Heart right ventricle (tissue), 16 donors: ENCODE measurements at regions not wholly inside any gene's neighbourhood (a gene's known extent, or its start where the extent isn't known, plus 50 kb on each side); places are given as distances from the start of the nearest gene placed in this dataset.

ENCODE experiments used
- ATAC-seq, 8 donors: fragments of 200-7000 bp; cut with Tn5 transposase; one replicate each; pipeline ENCODE4 v1.9.1; 2020; ENCODE audit warnings: mild to moderate bottlenecking in 8 of 8, moderate library complexity in 8 of 8, moderate number of reproducible peaks in 1 of 8
- DNase-seq, 2 donors: peaks; one replicate each; pipeline ENCODE4 v3.0.0-alpha.2; 2020
- H3K27ac ChIP-seq, 10 donors: fragments of 200-600 bp; sonication (generic) in 2 of 10; one replicate each; pipeline versions ENCODE4 v1.5.0 to v1.8.0; 2020 to 2022; ENCODE audit warnings: mild to moderate bottlenecking in 3 of 10
- H3K27me3 ChIP-seq, 7 donors: fragments of 200-600 bp; one replicate each; pipeline ENCODE4 v1.8.0; 2021 to 2022; ENCODE audit warnings: mild to moderate bottlenecking in 2 of 7
- H3K36me3 ChIP-seq, 9 donors: fragments of 200-600 bp; sonication (generic) in 1 of 9; one replicate each; pipeline versions ENCODE4 v1.5.0 to v1.8.0; 2020 to 2022; ENCODE audit warnings: mild to moderate bottlenecking in 2 of 9
- H3K4me1 ChIP-seq, 9 donors: fragments of 200-600 bp; sonication (generic) in 1 of 9; one replicate each; pipeline versions ENCODE4 v1.5.0 to v1.8.0; 2020 to 2022; ENCODE audit warnings: mild to moderate bottlenecking in 4 of 9
- H3K4me3 ChIP-seq, 10 donors: fragments of 200-600 bp; sonication (generic) in 2 of 10; one replicate each; pipeline versions ENCODE4 v1.5.0 to v1.8.0; 2020 to 2022; ENCODE audit warnings: mild to moderate bottlenecking in 7 of 10, moderate library complexity in 2 of 10
- H3K9me3 ChIP-seq, 11 donors: fragments of 200-600 bp in 10 of 11; sonication (generic) in 2 of 11; one replicate each; pipeline versions ENCODE4 v1.5.0 to v1.8.0; 2013 to 2022; ENCODE audit warnings: mild to moderate bottlenecking in 2 of 11, control low read depth in 1 of 11, moderate library complexity in 1 of 11
- WGBS, 2 donors: extraction: QIAGEN DNeasy Blood & Tissue Kit; methylation state at CpG; one replicate each; pipeline ENCODE4 v1.1.7; 2013; ENCODE audit warnings: inconsistent platforms in 1 of 2; 5-methylcytosine and 5-hydroxymethylcytosine counted together
- intact Hi-C, 10 donors: fragments of 100-400 bp; cut with DNase I; formaldehyde crosslinking; loops; one replicate each; pipeline versions ENCODE4 v1.11.1 to v1.14.2; 2022
- TF ChIP-seq, protein P1 (sequence below), 9 donors: fragments of 200-600 bp; sonication (generic) in 2 of 9; IDR thresholded peaks; one replicate each; pipeline versions ENCODE4 v1.5.0 to v1.8.0; 2021 to 2022; ENCODE audit warnings: antibody characterized with exemption in 9 of 9, mild to moderate bottlenecking in 5 of 9, moderate library complexity in 1 of 9
- donor health status: Arrhythmogenic right ventricular cardiomyopathy.
- donor health status: ischemic (EF 13 %, LVEDD 7.1; RV severe dilation, severe dysfunction).
- donor health status: healthy with polysubstance abuse.
- donor health status: DM: no; HTN: yes; CAD: no.
- donor health status: DM: no; HTN: no; CAD: no.
- donor health status: ischemic (EF 25% LVEDD 6.9; RV normal size, moderate dysfunction).
- donor health status: ischemic (EF 25% LVEDD 5.7; RV mildly dilated, moderate dysfunction).
- donor health status: healthy.
- donor health status: DM: yes; HTN: yes; CAD: no.
- donor health status: Ischemic cardiomyopathy.
- donor health status: ischemic (EF 35%, LVEDD 5.7; RV mildly dilated, moderate dysfunction).
- donor health status: nonischemic (EF 11% LVEDD 7.7; RV severe dilation, severe dysfunction).
- donor health status: DM: yes; HTN: yes; CAD: no.
- donor health status: PGD.
- donor health status: ischemic (EF 29% LVEDD 5.4; RV normal size, mild dysfunction).
- donor health status: nonischemic (EF 23%, LVEDD 6.1; RV moderate dilation, normal function).

DNA sequence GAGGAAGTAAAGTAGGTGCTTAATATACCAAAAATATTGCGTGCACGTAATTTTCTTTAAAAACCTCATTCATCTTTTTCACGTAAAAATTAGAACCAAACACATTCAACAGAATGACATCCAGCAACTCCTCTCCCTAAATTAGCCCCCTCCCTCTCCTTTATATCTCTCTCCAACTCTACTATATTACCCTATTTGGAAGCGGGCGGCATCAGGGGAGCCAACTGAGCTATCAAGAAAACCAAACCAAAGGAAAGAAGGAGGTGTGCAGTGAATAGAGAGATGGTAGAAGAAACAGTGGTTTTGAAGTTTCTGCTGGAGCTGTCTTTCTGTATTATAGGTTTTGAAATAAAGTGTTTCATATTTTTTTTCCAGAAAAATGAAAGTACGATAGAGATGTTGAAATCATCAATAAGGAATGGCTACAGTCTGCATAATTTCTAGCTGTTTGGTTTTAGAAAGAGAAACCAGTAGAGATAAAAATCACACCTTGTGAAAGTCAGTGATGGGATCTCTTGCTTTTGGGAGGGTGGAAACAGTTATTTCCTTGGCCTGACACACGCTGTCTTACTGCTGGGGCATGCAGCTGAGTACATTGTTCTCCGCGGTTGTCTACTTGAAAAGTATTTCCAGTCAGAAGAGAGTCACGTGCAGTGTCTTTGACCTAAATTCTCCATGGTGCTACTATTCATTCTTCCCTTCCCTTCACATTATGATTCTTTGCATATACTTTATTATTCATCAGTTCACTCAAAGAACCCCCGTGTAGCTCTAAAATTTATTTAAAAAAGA is 94.1 kb upstream of the WDR17 start:
- WGBS, 2 donors = 63 to 71% methylated on average over 11 of the region's 11 CpGs
- H3K4me1 ChIP-seq = no peaks in the 10 kb centered on the region
- intact Hi-C loops = no loop called here
- H3K27ac ChIP-seq = no peak overlapping the region
- H3K9me3 ChIP-seq = peaks cover 0 to 18% (median 6%) of the 10 kb centered on the region in 11 donors
- ATAC-seq (no peak), DNase-seq (no peak)
- no peaks in the 10 kb centered on the region for H3K27me3 ChIP-seq
- no peak overlapping the region for H3K4me3 ChIP-seq
- TF ChIP-seq, protein P1, sequence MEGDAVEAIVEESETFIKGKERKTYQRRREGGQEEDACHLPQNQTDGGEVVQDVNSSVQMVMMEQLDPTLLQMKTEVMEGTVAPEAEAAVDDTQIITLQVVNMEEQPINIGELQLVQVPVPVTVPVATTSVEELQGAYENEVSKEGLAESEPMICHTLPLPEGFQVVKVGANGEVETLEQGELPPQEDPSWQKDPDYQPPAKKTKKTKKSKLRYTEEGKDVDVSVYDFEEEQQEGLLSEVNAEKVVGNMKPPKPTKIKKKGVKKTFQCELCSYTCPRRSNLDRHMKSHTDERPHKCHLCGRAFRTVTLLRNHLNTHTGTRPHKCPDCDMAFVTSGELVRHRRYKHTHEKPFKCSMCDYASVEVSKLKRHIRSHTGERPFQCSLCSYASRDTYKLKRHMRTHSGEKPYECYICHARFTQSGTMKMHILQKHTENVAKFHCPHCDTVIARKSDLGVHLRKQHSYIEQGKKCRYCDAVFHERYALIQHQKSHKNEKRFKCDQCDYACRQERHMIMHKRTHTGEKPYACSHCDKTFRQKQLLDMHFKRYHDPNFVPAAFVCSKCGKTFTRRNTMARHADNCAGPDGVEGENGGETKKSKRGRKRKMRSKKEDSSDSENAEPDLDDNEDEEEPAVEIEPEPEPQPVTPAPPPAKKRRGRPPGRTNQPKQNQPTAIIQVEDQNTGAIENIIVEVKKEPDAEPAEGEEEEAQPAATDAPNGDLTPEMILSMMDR (IDR thresholded peaks at IDR 0.05) = no peak
- no peaks in the 10 kb centered on the region for H3K36me3 ChIP-seq

DNA sequence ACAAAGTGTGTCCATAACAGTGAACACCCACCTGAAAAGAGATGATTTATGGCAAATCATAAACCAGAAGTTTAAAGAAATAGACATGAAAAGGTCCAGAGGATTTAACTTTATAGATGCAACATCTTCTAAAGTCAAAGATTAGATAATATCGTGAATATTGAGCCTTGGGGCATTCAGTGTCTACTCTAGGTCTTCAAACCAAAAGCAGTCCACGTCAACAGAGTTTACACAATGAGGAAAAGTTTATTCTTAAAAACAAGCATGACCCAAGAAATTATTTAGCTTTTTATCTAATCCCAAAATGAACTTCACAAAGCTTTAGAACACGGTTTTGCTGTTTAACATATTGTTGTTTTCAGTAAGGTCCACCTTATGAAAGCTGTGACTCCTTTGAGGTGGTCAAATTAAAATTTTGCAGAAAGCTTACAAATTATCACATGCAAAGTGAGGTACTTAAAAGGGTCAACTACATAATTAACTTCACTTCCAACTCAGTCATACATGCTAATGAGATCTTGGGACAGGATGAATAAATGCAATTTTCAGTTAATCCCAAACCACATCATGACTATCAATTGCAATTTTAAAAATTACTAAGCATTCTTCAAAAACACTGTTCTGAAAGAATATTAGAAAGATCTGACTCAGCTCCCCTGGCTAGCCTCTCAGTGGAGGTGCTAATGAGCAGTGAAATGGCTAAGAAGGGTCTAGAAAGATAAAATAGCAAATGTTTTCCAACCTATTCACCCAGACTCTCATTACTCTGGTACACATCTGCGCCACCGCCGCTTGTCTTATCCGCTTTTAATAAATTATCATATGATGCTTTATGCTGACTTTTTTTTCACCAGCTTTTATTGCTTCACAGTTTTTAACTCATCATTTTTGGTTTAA is 92.4 kb upstream of the WDR17 start:
- no peak overlapping the region for H3K27ac ChIP-seq
- TF ChIP-seq, protein P1 (IDR thresholded peaks at IDR 0.05) = no peak
- ATAC-seq = no peak
- H3K9me3 ChIP-seq = peaks cover 0 to 1% (median 0%) of the 10 kb centered on the region in 11 donors
- no peaks in the 10 kb centered on the region for H3K36me3 ChIP-seq
- no peak for DNase-seq
- H3K4me1 ChIP-seq = no peaks in the 10 kb centered on the region
- 77 to 78% methylated on average over 7 of the region's 7 CpGs for WGBS, 2 donors
- no peak overlapping the region for H3K4me3 ChIP-seq
- intact Hi-C loops = no loop called here
- no peaks in the 10 kb centered on the region for H3K27me3 ChIP-seq

DNA sequence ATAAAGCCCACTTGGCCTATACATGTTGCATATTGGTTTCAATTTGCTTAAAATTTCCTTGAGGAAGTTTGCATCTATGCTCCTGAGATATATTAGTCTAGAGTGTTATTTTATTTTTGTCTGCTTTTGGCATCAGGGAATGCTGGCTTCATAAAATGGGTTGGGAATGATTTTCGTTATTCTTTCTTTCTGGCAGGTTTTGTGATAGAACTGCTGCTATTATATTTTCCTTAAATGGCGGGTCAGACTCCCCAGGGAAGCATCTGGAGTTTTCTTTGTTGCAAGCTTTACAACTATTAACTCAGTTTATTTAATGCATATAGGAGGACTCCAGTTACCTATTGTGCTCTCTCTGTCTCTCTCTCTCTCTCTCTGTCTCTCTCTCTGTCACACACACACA is 82.0 kb upstream of the WDR17 start:
- no peak for DNase-seq
- 52 to 67% methylated on average over 2 of the region's 2 CpGs for WGBS, 2 donors
- Histone ChIP-seq H3K4me3 (no peak overlapping the region), H3K27me3 (no peaks in the 10 kb centered on the region), H3K36me3 (no peaks in the 10 kb centered on the region), H3K27ac (no peak overlapping the region), H3K9me3 (peaks cover 0 to 6% (median 0%) of the 10 kb centered on the region in 11 donors), H3K4me1 (no peaks in the 10 kb centered on the region)
- no peak for ATAC-seq
- intact Hi-C loops = no loop called here
- TF ChIP-seq, protein P1 (IDR thresholded peaks at IDR 0.05) = no peak

DNA sequence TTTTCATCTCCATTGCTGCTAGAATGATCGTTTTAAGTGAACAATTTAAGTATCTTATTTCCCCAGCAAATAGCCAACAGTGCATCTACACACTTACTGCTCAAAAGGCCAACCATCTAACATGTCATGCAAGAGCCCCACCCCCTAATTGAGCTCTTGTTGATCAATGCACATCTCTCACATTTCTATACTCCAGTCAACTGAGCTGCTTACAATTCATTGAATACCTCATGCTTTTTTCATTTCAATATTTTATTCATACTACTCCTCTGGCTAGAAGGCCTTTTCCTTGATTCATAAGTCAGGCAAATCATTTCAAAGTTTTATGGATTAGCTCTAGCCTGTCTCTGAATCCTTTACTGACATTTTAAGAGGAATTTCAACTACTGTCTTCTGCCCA is 79.0 kb upstream of the WDR17 start:
- intact Hi-C loops = no loop called here
- DNase-seq (no peak), ATAC-seq (no peak)
- H3K4me1 ChIP-seq = no peaks in the 10 kb centered on the region
- peaks cover 0 to 6% (median 0%) of the 10 kb centered on the region in 11 donors for H3K9me3 ChIP-seq
- TF ChIP-seq, protein P1 (IDR thresholded peaks at IDR 0.05) = no peak
- H3K27me3 ChIP-seq = no peaks in the 10 kb centered on the region
- H3K36me3 ChIP-seq = no peaks in the 10 kb centered on the region
- 67 to 73% methylated on average over 1 of the region's 1 CpG for WGBS, 2 donors
- H3K27ac ChIP-seq = no peak overlapping the region
- H3K4me3 ChIP-seq = no peak overlapping the region
